HT1080 (cell line): ENCODE measurements at regions not wholly inside any gene's neighbourhood (a gene's known extent, or its start where the extent isn't known, plus 50 kb on each side); places are given as distances from the start of the nearest gene placed in this dataset.
"Not testable (repeated sequence)": the region's sequence is repeated elsewhere in the genome, so short reads cannot be mapped to it uniquely, and the experiment has no call there.

Experiments
- DNase-seq: peaks from one replicate; pipeline ENCODE4 v3.0.0-alpha.2; 2015; ENCODE audit warnings: low read depth

- peak; percentile 10 for DNase-seq
These were observed 348.3 kb downstream of the GOLGA6L6 start for GRCh38 chr15:20192982-20193929.

GRCh38 chr15:20191508-20192125 lies 350.0 kb downstream of the GOLGA6L6 start:
- not testable (repeated sequence) for DNase-seq

- not testable (repeated sequence) for DNase-seq
These were observed 353.0 kb downstream of the GOLGA6L6 start for GRCh38 chr15:20188611-20189010.

- DNase-seq, result not testable (repeated sequence)
These were observed 353.9 kb downstream of the GOLGA6L6 start for GRCh38 chr15:20187370-20188355.

GRCh38 chr15:20184879-20185278 lies 356.7 kb downstream of the GOLGA6L6 start:
- DNase-seq, result not testable (repeated sequence)

- not testable (repeated sequence) for DNase-seq
These were observed 373.4 kb downstream of the GOLGA6L6 start for GRCh38 chr15:20168221-20168620.

GRCh38 chr15:20153528-20153927 lies 388.1 kb downstream of the GOLGA6L6 start:
- not testable (repeated sequence) for DNase-seq

- DNase-seq, result not testable (repeated sequence)
These were observed 392.9 kb downstream of the GOLGA6L6 start for GRCh38 chr15:20148679-20149078.

- DNase-seq, result not testable (repeated sequence)
These were observed 393.6 kb downstream of the GOLGA6L6 start for GRCh38 chr15:20148008-20148407.

- not testable (repeated sequence) for DNase-seq
These were observed 397.1 kb downstream of the GOLGA6L6 start for GRCh38 chr15:20144333-20145036.

- not testable (repeated sequence) for DNase-seq
These were observed 398.7 kb downstream of the GOLGA6L6 start for GRCh38 chr15:20142906-20143305.

GRCh38 chr15:20142410-20142809 lies 399.2 kb downstream of the GOLGA6L6 start:
- not testable (repeated sequence) for DNase-seq

GRCh38 chr15:20124668-20125067 lies 416.9 kb downstream of the GOLGA6L6 start:
- not testable (repeated sequence) for DNase-seq

GRCh38 chr15:20106026-20106425 lies 435.6 kb downstream of the GOLGA6L6 start:
- DNase-seq, result peak; percentile 0

- not testable (repeated sequence) for DNase-seq
These were observed 436.3 kb downstream of the GOLGA6L6 start for GRCh38 chr15:20105011-20105990.

- DNase-seq, result not testable (repeated sequence)
These were observed 437.0 kb downstream of the GOLGA6L6 start for GRCh38 chr15:20104551-20104950.

- DNase-seq, result not testable (repeated sequence)
These were observed 438.7 kb downstream of the GOLGA6L6 start for GRCh38 chr15:20102862-20103261.

- not testable (repeated sequence) for DNase-seq
These were observed 439.4 kb downstream of the GOLGA6L6 start for GRCh38 chr15:20102209-20102608.

- not testable (repeated sequence) for DNase-seq
These were observed 440.3 kb downstream of the GOLGA6L6 start for GRCh38 chr15:20101281-20101680.
